Astrocyte (in vitro differentiated cells and primary cell): ENCODE measurements at regions not wholly inside any gene's neighbourhood (a gene's known extent, or its start where the extent isn't known, plus 50 kb on each side); places are given as distances from the start of the nearest gene placed in this dataset.

ENCODE experiments used
- CTCF ChIP-seq: IDR thresholded peaks from 2 replicates; pipeline ENCODE4 v1.5.1; 2011; ENCODE audit warnings: low read depth, mild to moderate bottlenecking, inconsistent platforms, low read length, moderate library complexity; ENCODE audit not compliant: insufficient read depth
- EZH2 ChIP-seq: IDR thresholded peaks from 2 replicates; pipeline ENCODE4 v1.6.1; 2012; ENCODE audit warnings: mild to moderate bottlenecking, low read length, inconsistent platforms; ENCODE audit not compliant: insufficient read depth

GRCh38 chr3:30292192-30292893 lies 314.1 kb upstream of the TGFBR2 start:
- TF ChIP-seq EZH2 (no peak), CTCF (no peak)
